ENCODE measurements at regions not wholly inside any gene's neighbourhood (a gene's known extent, or its start where the extent isn't known, plus 50 kb on each side); places are given as distances from the start of the nearest gene placed in this dataset.

- Mint-ChIP-seq H3K27me3 (ENCODE audit: low read depth in 3 of 3) (peaks cover 0 to 15% (median 0%) of the 10 kb centered on the region in 3 donors), H3K4me3 (no peak overlapping the region), H3K27ac (no peak overlapping the region), H3K36me3 (no peaks in the 10 kb centered on the region), H3K4me1 (no peaks in the 10 kb centered on the region), H3K9me3 (peaks cover 0 to 1% (median 0%) of the 10 kb centered on the region in 7 donors)
- no peaks in the 10 kb centered on the region for H3K9me3 ChIP-seq (replicated peaks in 1 of 2; ENCODE audit: control insufficient read depth in 1 of 2, insufficient read depth in 1 of 2, low read length in 2 of 2)
- no peak overlapping the region for H3K4me3 ChIP-seq (replicated peaks in 1 of 3; ENCODE audit: low read depth in 2 of 3, low read length in 3 of 3)
- intact Hi-C loops (cut with micrococcal nuclease): no loop called here
- no peak for TF ChIP-seq CTCF (IDR thresholded peaks at IDR 0.05)
- H3K9ac ChIP-seq (ENCODE audit: insufficient read depth, low read length, poor library complexity, severe bottlenecking): no peak overlapping the region
- H3K4me1 ChIP-seq (ENCODE audit: control insufficient read depth in 1 of 2, insufficient read depth in 2 of 2, low read length in 2 of 2): no peaks in the 10 kb centered on the region
- H3K36me3 ChIP-seq (replicated peaks in 1 of 2; ENCODE audit: control insufficient read depth in 1 of 2, insufficient read depth in 2 of 2, low read length in 2 of 2): no peaks in the 10 kb centered on the region
- H4K20me1 ChIP-seq (ENCODE audit: insufficient read depth, low read length): no peaks in the 10 kb centered on the region
- no CpG with 5 or more reads among the region's 1 CpG for WGBS (ENCODE audit: insufficient coverage)
- H3K27me3 ChIP-seq (ENCODE audit: control insufficient read depth in 2 of 2, insufficient read depth in 2 of 2, low read length in 2 of 2): peaks cover 0 to 12% of the 10 kb centered on the region in 2 donors
- H3K79me2 ChIP-seq (ENCODE audit: insufficient read depth, low read length): no peaks in the 10 kb centered on the region
- no peak for DNase-seq
- no peak overlapping the region for H3K4me2 ChIP-seq (replicated peaks; ENCODE audit: extremely low read depth, low read length, poor library complexity, severe bottlenecking)
- no peak overlapping the region for H3K27ac ChIP-seq (ENCODE audit: low read depth in 1 of 2, low read length in 2 of 2)
- no peak overlapping the region for H2AFZ ChIP-seq (ENCODE audit: insufficient read depth, low read depth, low read length, poor library complexity, severe bottlenecking)
These were observed 323.6 kb upstream of the DIPK2B start for GRCh38 chrX:45524296-45524695.

- Mint-ChIP-seq H3K9me3 (no peaks in the 10 kb centered on the region), H3K36me3 (no peaks in the 10 kb centered on the region), H3K27me3 (ENCODE audit: low read depth in 3 of 3) (peaks cover 0 to 11% (median 0%) of the 10 kb centered on the region in 3 donors), H3K27ac (no peak overlapping the region), H3K4me3 (no peak overlapping the region), H3K4me1 (peaks cover 10% of the 10 kb centered on the region)
- H3K79me2 ChIP-seq (ENCODE audit: insufficient read depth, low read length): no peaks in the 10 kb centered on the region
- DNase-seq: no peak
- no peak overlapping the region for H2AFZ ChIP-seq (ENCODE audit: insufficient read depth, low read depth, low read length, poor library complexity, severe bottlenecking)
- intact Hi-C loops (cut with micrococcal nuclease): no loop called here
- TF ChIP-seq CTCF (IDR thresholded peaks at IDR 0.05): no peak
- H3K27ac ChIP-seq (ENCODE audit: low read depth in 1 of 2, low read length in 2 of 2): no peak overlapping the region
- H4K20me1 ChIP-seq (ENCODE audit: insufficient read depth, low read length): no peaks in the 10 kb centered on the region
- peaks cover 0 to 11% of the 10 kb centered on the region in 2 donors for H3K27me3 ChIP-seq (ENCODE audit: control insufficient read depth in 2 of 2, insufficient read depth in 2 of 2, low read length in 2 of 2)
- H3K4me3 ChIP-seq (replicated peaks in 1 of 3; ENCODE audit: low read depth in 2 of 3, low read length in 3 of 3): no peak overlapping the region
- H3K9ac ChIP-seq (ENCODE audit: insufficient read depth, low read length, poor library complexity, severe bottlenecking): no peak overlapping the region
- H3K4me2 ChIP-seq (replicated peaks; ENCODE audit: extremely low read depth, low read length, poor library complexity, severe bottlenecking): no peak overlapping the region
- peaks cover 8 to 14% of the 10 kb centered on the region in 2 donors for H3K4me1 ChIP-seq (ENCODE audit: control insufficient read depth in 1 of 2, insufficient read depth in 2 of 2, low read length in 2 of 2)
- WGBS (ENCODE audit: insufficient coverage): no CpG with 5 or more reads among the region's 1 CpG
- H3K9me3 ChIP-seq (replicated peaks in 1 of 2; ENCODE audit: control insufficient read depth in 1 of 2, insufficient read depth in 1 of 2, low read length in 2 of 2): no peaks in the 10 kb centered on the region
- H3K36me3 ChIP-seq (replicated peaks in 1 of 2; ENCODE audit: control insufficient read depth in 1 of 2, insufficient read depth in 2 of 2, low read length in 2 of 2): no peaks in the 10 kb centered on the region
These were observed 317.9 kb upstream of the DIPK2B start for GRCh38 chrX:45518552-45518951.
